IMR-90 (cell line): ENCODE measurements at regions not wholly inside any gene's neighbourhood (a gene's known extent, or its start where the extent isn't known, plus 50 kb on each side); places are given as distances from the start of the nearest gene placed in this dataset.

ENCODE experiments used
- ATAC-seq: fragments of 200-7000 bp; cut with Tn5 transposase; 2 replicates; pipeline ENCODE4 v1.9.1; 2020; ENCODE audit warnings: low read depth, mild to moderate bottlenecking, moderate library complexity
- BruUV-seq: library from RNA; stranded (reverse); fragments of 400-500 nt; replicated peaks from 2 replicates; lab custom pipeline; 2021; lab: Mats Ljungman, UMichigan
- CTCF ChIA-PET: fragments of 300-600 bp; formaldehyde crosslinking; extraction: SDS; loops from one replicate; lab custom pipeline; 2021; ENCODE audit warnings: antibody characterized with exemption; lab: Yijun Ruan, JAX
- POLR2A ChIA-PET: fragments of 300-600 bp; sonication (Branson Sonifier 250); formaldehyde crosslinking; loops from one replicate; lab custom pipeline; 2022; ENCODE audit warnings: antibody characterized with exemption; ENCODE audit not compliant: unreplicated experiment; lab: Charles Lee
- DNase-seq: peaks from one replicate; pipeline ENCODE4 v3.0.0; 2013
- H2AFZ ChIP-seq: replicated peaks from 2 replicates; pipeline ENCODE3; 2013; ENCODE audit warnings: low read length, mild to moderate bottlenecking; ENCODE audit not compliant: poor library complexity
- H2AK5ac ChIP-seq: 2 replicates; pipeline ENCODE4 v1.6.1; 2013; ENCODE audit warnings: low read depth, low read length, inconsistent platforms
- H2AK9ac ChIP-seq: replicated peaks from 2 replicates; pipeline ENCODE3; 2013; ENCODE audit warnings: mild to moderate bottlenecking, low read depth, low read length, moderate library complexity; ENCODE audit not compliant: poor library complexity
- H2BK120ac ChIP-seq: 2 replicates; pipeline ENCODE4 v1.6.1; 2013; ENCODE audit warnings: low read depth, low read length, inconsistent platforms
- H2BK15ac ChIP-seq: 3 replicates; pipeline ENCODE4 v1.6.1; 2013; ENCODE audit warnings: low read depth, low read length, inconsistent platforms
- H2BK20ac ChIP-seq: 2 replicates; pipeline ENCODE4 v1.6.1; 2013; ENCODE audit warnings: low read depth, mild to moderate bottlenecking, inconsistent platforms, low read length, moderate library complexity
- H2BK5ac ChIP-seq: 2 replicates; pipeline ENCODE4 v1.6.1; 2013; ENCODE audit warnings: mild to moderate bottlenecking, low read depth, low read length, inconsistent platforms; ENCODE audit not compliant: poor library complexity, severe bottlenecking
- H3K14ac ChIP-seq: replicated peaks from 2 replicates; pipeline ENCODE4 v1.6.1; 2013; ENCODE audit warnings: low read depth, low read length, inconsistent platforms
- H3K18ac ChIP-seq: 2 replicates; pipeline ENCODE4 v1.6.1; 2013; ENCODE audit warnings: low read depth, low read length, control low read depth
- H3K23ac ChIP-seq: 2 replicates; pipeline ENCODE4 v1.6.1; 2013; ENCODE audit warnings: low read depth, low read length, inconsistent platforms
- H3K27ac ChIP-seq: 2 replicates; pipeline ENCODE4 v1.5.1; 2013; ENCODE audit warnings: mild to moderate bottlenecking, control low read depth, low read length; ENCODE audit not compliant: insufficient read depth
- H3K27me3 ChIP-seq: 2 replicates; pipeline ENCODE4 v1.6.1; 2013; ENCODE audit warnings: low read length; ENCODE audit not compliant: control insufficient read depth, insufficient read depth
- H3K36me3 ChIP-seq: 2 replicates; pipeline ENCODE4 v1.6.1; 2013; ENCODE audit warnings: low read length, mixed read lengths; ENCODE audit not compliant: control insufficient read depth, insufficient read depth
- H3K4ac ChIP-seq: 2 replicates; pipeline ENCODE4 v1.6.1; 2013; ENCODE audit warnings: low read depth, low read length, inconsistent platforms
- H3K4me1 ChIP-seq: 2 replicates; pipeline ENCODE4 v1.6.1; 2013; ENCODE audit warnings: low read length, mixed read lengths; ENCODE audit not compliant: control insufficient read depth, insufficient read depth
- H3K4me2 ChIP-seq: 2 replicates; pipeline ENCODE4 v1.6.1; 2013; ENCODE audit warnings: low read depth, mild to moderate bottlenecking, control low read depth, low read length, moderate library complexity
- H3K4me3 ChIP-seq: 2 replicates; pipeline ENCODE4 v1.5.1; 2013; ENCODE audit warnings: low read depth, mild to moderate bottlenecking, control low read depth, low read length, moderate library complexity; ENCODE audit not compliant: insufficient read depth
- H3K56ac ChIP-seq: 2 replicates; pipeline ENCODE4 v1.6.1; 2013; ENCODE audit warnings: low read length, inconsistent platforms; ENCODE audit not compliant: insufficient read depth; ENCODE audit errors: extremely low read depth
- H3K79me1 ChIP-seq, 2 experiments: 2 replicates each; pipeline ENCODE4 v1.6.1; 2013; ENCODE audit warnings: low read length in 2 of 2, inconsistent platforms in 1 of 2, low read depth in 1 of 2
- H3K9ac ChIP-seq: 2 replicates; pipeline ENCODE4 v1.6.1; 2013; ENCODE audit warnings: low read depth, low read length, control low read depth
- H3K9me1 ChIP-seq: 2 replicates; pipeline ENCODE4 v1.6.1; 2013; ENCODE audit warnings: low read length, inconsistent platforms; ENCODE audit not compliant: insufficient read depth
- H3K9me3 ChIP-seq: 2 replicates; pipeline ENCODE4 v1.6.1; 2013; ENCODE audit warnings: low read length; ENCODE audit not compliant: control insufficient read depth, insufficient read depth
- H4K20me1 ChIP-seq: 2 replicates; pipeline ENCODE4 v1.6.1; 2013; ENCODE audit warnings: low read length, inconsistent platforms; ENCODE audit not compliant: insufficient read depth
- H4K5ac ChIP-seq: 2 replicates; pipeline ENCODE4 v1.6.1; 2013; ENCODE audit warnings: mild to moderate bottlenecking, low read depth, low read length, control low read depth
- H4K8ac ChIP-seq, 2 experiments: 2 replicates each; pipeline ENCODE4 v1.6.1; 2013; ENCODE audit warnings: low read depth in 2 of 2, low read length in 2 of 2, control low read depth in 1 of 2, inconsistent platforms in 1 of 2
- H4K91ac ChIP-seq: 2 replicates; pipeline ENCODE4 v1.6.1; 2013; ENCODE audit warnings: low read depth, low read length, inconsistent platforms; ENCODE audit not compliant: insufficient read depth
- MAFK ChIP-seq: IDR thresholded peaks from 2 replicates; pipeline ENCODE4 v1.6.1; 2012; ENCODE audit warnings: low read depth, low read length, improper control_type of control experiment
- WGBS, 2 experiments: methylation state at CpG; one replicate each; pipeline versions ENCODE4 v1.1.5 to v1.1.7; 2013; ENCODE audit warnings: missing lambda C conversion rate in 2 of 2; ENCODE audit not compliant: insufficient read length in 1 of 2; ENCODE audit errors: extremely low coverage in 2 of 2; 5-methylcytosine and 5-hydroxymethylcytosine counted together
- dilution Hi-C: fragments of 300-500 bp; cut with HindIII; formaldehyde crosslinking; loops from one replicate; pipeline ENCODE4 v1.14.3; 2018; ENCODE audit warnings: low sequenced_read_pairs; ENCODE audit not compliant: unreplicated experiment
- in situ Hi-C: fragments of 300-500 bp; cut with MboI; formaldehyde crosslinking; loops from 3 replicates; pipeline ENCODE4 v1.14.3; 2019; ENCODE audit warnings: low sequenced_read_pairs, inconsistent platforms, mixed read lengths
- intact Hi-C: fragments of 100-400 bp; cut with micrococcal nuclease; formaldehyde crosslinking; loops from 2 replicates; pipeline ENCODE4 v1.10.0; 2022
- TF ChIP-seq, protein P1 (sequence below): fragments of 150-350 bp; IDR thresholded peaks from 2 replicates; pipeline ENCODE4 v1.6.1; 2016; ENCODE audit warnings: low read depth, mild to moderate bottlenecking, low read length, moderate library complexity, borderline replicate concordance

DNA sequence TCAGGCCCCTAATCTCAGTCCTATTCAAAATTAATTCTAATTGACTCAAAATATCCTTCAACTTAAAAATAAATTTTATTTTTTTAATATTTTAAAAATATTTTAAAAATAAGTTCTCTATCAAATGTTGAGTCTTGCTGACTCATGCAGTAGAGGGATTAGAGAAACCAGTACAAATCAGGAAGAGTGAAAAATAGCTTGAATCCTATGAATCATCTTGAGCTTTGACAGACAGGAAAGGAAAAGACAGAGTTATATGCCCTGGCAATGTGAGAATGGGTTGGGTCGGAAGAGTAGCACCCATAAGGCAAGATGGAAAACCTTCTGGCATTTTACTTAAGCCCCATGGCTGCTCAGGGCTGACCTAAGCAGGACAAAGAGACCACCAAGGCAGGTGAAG, 346.6 kb upstream of the RUNX1 start:
- Histone ChIP-seq H3K27me3 (no peaks in the 10 kb centered on the region), H3K56ac (no peak overlapping the region), H2BK120ac (no peak overlapping the region), H3K36me3 (no peaks in the 10 kb centered on the region), H2AK5ac (peak overlapping the region; percentile 28; the same call in 1 of the 2 replicates), H4K8ac (no peak overlapping the region), H3K18ac (no peak overlapping the region; the same call in 1 of the 2 replicates), H4K91ac (no peak overlapping the region), H3K9me1 (peaks cover 5% of the 10 kb centered on the region; the same call in 1 of the 2 replicates), H2BK15ac (0 out of 3 replicates have a peak overlapping the region, but pooled peaks have one; percentile 51), H4K20me1 (no peaks in the 10 kb centered on the region), H3K14ac (peak overlapping the region; percentile 62; the same call in 1 of the 2 replicates), H2AK9ac (peak overlapping the region; percentile 15), H3K4me3 (no peak overlapping the region), H3K27ac (no peak overlapping the region), H3K9ac (no peak overlapping the region), H2BK20ac (peak overlapping the region; percentile 51; the same call in 1 of the 2 replicates), H3K9me3 (no peaks in the 10 kb centered on the region), H3K23ac (no peak overlapping the region), H4K5ac (no peak overlapping the region), H3K79me1 (no peaks in the 10 kb centered on the region), H3K4ac (peak overlapping the region; percentile 8), H3K4me2 (no peak overlapping the region), H2BK5ac (no peak overlapping the region), H2AFZ (peak overlapping the region; percentile 67), H3K4me1 (peaks cover 8% of the 10 kb centered on the region)
- intact Hi-C loops: loop anchor here (5.0 kb wide), 1 partner anchor 138 kb away; no protein-coding TSS in a partner anchor
- DNase-seq: peak; percentile 29
- POLR2A ChIA-PET: no interaction called here
- ATAC-seq: no peak
- dilution Hi-C loops: no loop called here
- CTCF ChIA-PET: interaction anchor here (0.5 kb wide), 1 partner anchor 436 kb away, joined by 3 read pairs; no protein-coding TSS in a partner anchor
- no TSS peak for BruUV-seq
- TF ChIP-seq, protein P1, sequence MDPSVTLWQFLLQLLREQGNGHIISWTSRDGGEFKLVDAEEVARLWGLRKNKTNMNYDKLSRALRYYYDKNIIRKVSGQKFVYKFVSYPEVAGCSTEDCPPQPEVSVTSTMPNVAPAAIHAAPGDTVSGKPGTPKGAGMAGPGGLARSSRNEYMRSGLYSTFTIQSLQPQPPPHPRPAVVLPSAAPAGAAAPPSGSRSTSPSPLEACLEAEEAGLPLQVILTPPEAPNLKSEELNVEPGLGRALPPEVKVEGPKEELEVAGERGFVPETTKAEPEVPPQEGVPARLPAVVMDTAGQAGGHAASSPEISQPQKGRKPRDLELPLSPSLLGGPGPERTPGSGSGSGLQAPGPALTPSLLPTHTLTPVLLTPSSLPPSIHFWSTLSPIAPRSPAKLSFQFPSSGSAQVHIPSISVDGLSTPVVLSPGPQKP: no peak
- 0 out of 2 replicates have a peak, but pooled peaks have one; percentile 14 for TF ChIP-seq MAFK
- no CpG with 5 or more reads among the region's 1 CpG for WGBS, 2 experiments
- in situ Hi-C loops: no loop called here
